ENCODE measurements at regions not wholly inside any gene's neighbourhood (a gene's known extent, or its start where the extent isn't known, plus 50 kb on each side); places are given as distances from the start of the nearest gene placed in this dataset.

DNA sequence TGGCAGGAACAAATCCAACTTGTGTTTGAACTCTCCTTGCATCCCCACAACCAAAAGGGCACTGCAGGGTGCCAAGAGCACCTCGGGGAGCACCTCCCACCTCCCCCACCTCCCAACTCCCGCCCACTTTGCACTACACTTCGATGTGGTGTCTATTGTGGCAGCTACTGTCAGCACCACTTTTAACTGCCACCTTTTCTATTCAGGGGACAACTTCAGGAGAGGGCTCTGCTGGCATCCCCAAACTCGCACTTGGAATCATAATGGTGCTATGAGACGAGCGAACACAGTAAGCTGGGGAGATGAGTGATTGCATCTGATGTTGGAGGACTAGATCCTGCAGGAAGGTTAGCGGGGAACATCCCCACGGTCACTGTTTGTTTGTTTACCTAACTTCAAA is 238.2 kb upstream of the PROX1 start:
- DNase-seq (ENCODE audit: low read depth) (no peak), FAIRE-seq (no peak)
- peaks cover 19% of the 10 kb centered on the region for H3K27me3 Mint-ChIP-seq (ENCODE audit: low read depth, unreplicated experiment)
- no peaks in the 10 kb centered on the region for H3K4me1 Mint-ChIP-seq (ENCODE audit: low read depth, unreplicated experiment)
- H3K9me3 Mint-ChIP-seq (ENCODE audit: unreplicated experiment), result peaks cover 5% of the 10 kb centered on the region
- no peaks in the 10 kb centered on the region for H3K27me3 ChIP-seq (ENCODE audit: insufficient read depth, low read length)
- no peak overlapping the region for H3K9ac ChIP-seq (ENCODE audit: low read length)
- no peak overlapping the region for H3K27ac ChIP-seq (ENCODE audit: low read depth, low read length)
- no peaks in the 10 kb centered on the region for H3K4me1 ChIP-seq (ENCODE audit: insufficient read depth, low read length)
- TF ChIP-seq EZH2 (IDR thresholded peaks at IDR 0.05; ENCODE audit: insufficient read depth, low read length), result no peak
- no peak for TF ChIP-seq CTCF (IDR thresholded peaks at IDR 0.05; ENCODE audit: insufficient read depth, low read depth, low read length)
- no peaks in the 10 kb centered on the region for H3K79me2 ChIP-seq (ENCODE audit: insufficient read depth, low read length)
- H3K4me3 Mint-ChIP-seq (ENCODE audit: unreplicated experiment), result no peak overlapping the region
- no peaks in the 10 kb centered on the region for H3K36me3 ChIP-seq (ENCODE audit: insufficient read depth, low read length)
- no peaks in the 10 kb centered on the region for H4K20me1 ChIP-seq (ENCODE audit: insufficient read depth, low read length)
- H3K4me3 ChIP-seq (ENCODE audit: insufficient read depth, low read depth, low read length), result no peak overlapping the region
- H3K27ac Mint-ChIP-seq (ENCODE audit: unreplicated experiment), result no peak overlapping the region
- H2AFZ ChIP-seq (ENCODE audit: low read depth, low read length), result no peak overlapping the region
- no peak overlapping the region for H3K4me2 ChIP-seq (ENCODE audit: low read length)
- peaks cover 2% of the 10 kb centered on the region for H3K9me3 ChIP-seq (ENCODE audit: insufficient read depth, low read depth, low read length)
- no peaks in the 10 kb centered on the region for H3K36me3 Mint-ChIP-seq (ENCODE audit: low read depth, unreplicated experiment)

DNA sequence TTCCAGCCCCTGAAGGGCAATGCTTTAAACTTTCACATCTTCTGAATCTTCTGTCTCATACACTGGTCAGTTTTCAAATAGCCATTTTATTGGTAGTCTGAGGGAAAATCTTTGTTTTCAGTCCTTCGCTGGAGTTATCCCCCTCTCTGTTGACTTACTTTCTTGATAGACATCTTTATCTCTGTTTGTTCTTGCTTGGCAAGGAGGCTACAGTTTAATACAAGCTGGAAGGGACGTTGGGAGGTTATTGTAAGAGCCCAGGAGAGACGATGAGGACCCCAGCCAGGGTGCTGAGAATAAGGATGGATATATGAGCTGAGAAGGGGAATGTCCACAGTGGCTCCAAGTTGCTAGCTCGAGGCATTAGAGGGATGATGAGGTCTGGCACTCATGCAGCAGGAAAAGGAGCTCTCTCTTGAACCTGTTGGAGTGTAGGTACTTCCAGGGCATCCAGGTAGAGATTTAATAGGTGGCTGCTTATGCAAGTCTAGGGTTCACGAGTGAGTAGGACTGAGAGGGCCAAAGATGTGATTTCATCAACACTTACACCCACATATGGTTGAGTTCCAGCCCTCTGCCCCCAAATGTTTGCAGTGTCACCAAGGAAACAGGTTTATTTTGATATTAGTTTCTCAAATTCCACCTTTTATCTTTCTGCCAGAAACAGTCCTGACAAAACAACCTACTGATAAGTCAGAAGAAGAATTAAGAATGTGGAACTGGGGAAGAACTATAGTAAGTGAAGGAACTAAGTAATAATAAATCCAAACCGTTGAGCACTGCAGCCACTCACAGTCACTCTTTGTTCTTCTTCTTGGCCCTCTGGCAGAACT is 237.3 kb upstream of the PROX1 start:
- no peaks in the 10 kb centered on the region for H4K20me1 ChIP-seq (ENCODE audit: insufficient read depth, low read length)
- no peak overlapping the region for H3K27ac ChIP-seq (ENCODE audit: low read depth, low read length)
- H3K36me3 ChIP-seq (ENCODE audit: insufficient read depth, low read length), result no peaks in the 10 kb centered on the region
- Mint-ChIP-seq H3K9me3 (ENCODE audit: unreplicated experiment) (peaks cover 5% of the 10 kb centered on the region), H3K27me3 (ENCODE audit: low read depth, unreplicated experiment) (peaks cover 21% of the 10 kb centered on the region), H3K4me1 (ENCODE audit: low read depth, unreplicated experiment) (no peaks in the 10 kb centered on the region), H3K4me3 (ENCODE audit: unreplicated experiment) (no peak overlapping the region), H3K27ac (ENCODE audit: unreplicated experiment) (no peak overlapping the region), H3K36me3 (ENCODE audit: low read depth, unreplicated experiment) (no peaks in the 10 kb centered on the region)
- H3K27me3 ChIP-seq (ENCODE audit: insufficient read depth, low read length), result no peaks in the 10 kb centered on the region
- no peak overlapping the region for H3K9ac ChIP-seq (ENCODE audit: low read length)
- H3K4me1 ChIP-seq (ENCODE audit: insufficient read depth, low read length), result no peaks in the 10 kb centered on the region
- TF ChIP-seq CTCF (IDR thresholded peaks at IDR 0.05; ENCODE audit: insufficient read depth, low read depth, low read length), result no peak
- TF ChIP-seq EZH2 (IDR thresholded peaks at IDR 0.05; ENCODE audit: insufficient read depth, low read length), result no peak
- H3K9me3 ChIP-seq (ENCODE audit: insufficient read depth, low read depth, low read length), result peaks cover 2% of the 10 kb centered on the region
- no peak overlapping the region for H3K4me2 ChIP-seq (ENCODE audit: low read length)
- DNase-seq (ENCODE audit: low read depth) (no peak), FAIRE-seq (no peak)
- no peak overlapping the region for H3K4me3 ChIP-seq (ENCODE audit: insufficient read depth, low read depth, low read length)
- H2AFZ ChIP-seq (ENCODE audit: low read depth, low read length), result no peak overlapping the region
- no peaks in the 10 kb centered on the region for H3K79me2 ChIP-seq (ENCODE audit: insufficient read depth, low read length)

DNA sequence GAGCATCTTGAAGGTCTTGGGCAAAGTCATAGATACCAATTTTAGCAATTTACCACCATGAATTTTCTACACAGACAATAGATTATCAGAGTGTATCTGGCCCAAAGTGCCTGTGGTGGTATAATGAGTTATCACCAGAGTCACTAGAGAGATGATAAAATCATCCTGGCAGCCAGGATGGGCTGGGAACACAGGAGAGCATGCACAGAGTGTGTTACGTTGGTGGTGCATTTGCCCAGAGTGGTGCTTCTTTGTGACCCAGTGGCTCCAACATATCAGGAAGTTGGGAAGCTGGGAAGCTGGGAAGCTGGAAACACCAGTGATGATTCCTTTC is 236.7 kb upstream of the PROX1 start:
- Mint-ChIP-seq H3K9me3 (ENCODE audit: unreplicated experiment) (peaks cover 5% of the 10 kb centered on the region), H3K27me3 (ENCODE audit: low read depth, unreplicated experiment) (peaks cover 21% of the 10 kb centered on the region), H3K36me3 (ENCODE audit: low read depth, unreplicated experiment) (no peaks in the 10 kb centered on the region), H3K27ac (ENCODE audit: unreplicated experiment) (no peak overlapping the region), H3K4me1 (ENCODE audit: low read depth, unreplicated experiment) (no peaks in the 10 kb centered on the region), H3K4me3 (ENCODE audit: unreplicated experiment) (no peak overlapping the region)
- Histone ChIP-seq H3K9ac (ENCODE audit: low read length) (no peak overlapping the region), H3K27me3 (ENCODE audit: insufficient read depth, low read length) (no peaks in the 10 kb centered on the region), H3K27ac (ENCODE audit: low read depth, low read length) (no peak overlapping the region), H3K4me2 (ENCODE audit: low read length) (no peak overlapping the region), H3K4me1 (ENCODE audit: insufficient read depth, low read length) (no peaks in the 10 kb centered on the region), H3K36me3 (ENCODE audit: insufficient read depth, low read length) (no peaks in the 10 kb centered on the region), H3K4me3 (ENCODE audit: insufficient read depth, low read depth, low read length) (no peak overlapping the region), H3K9me3 (ENCODE audit: insufficient read depth, low read depth, low read length) (peaks cover 2% of the 10 kb centered on the region), H3K79me2 (ENCODE audit: insufficient read depth, low read length) (no peaks in the 10 kb centered on the region), H2AFZ (ENCODE audit: low read depth, low read length) (no peak overlapping the region), H4K20me1 (ENCODE audit: insufficient read depth, low read length) (no peaks in the 10 kb centered on the region)
- DNase-seq (ENCODE audit: low read depth) (no peak), FAIRE-seq (no peak)
- TF ChIP-seq CTCF (IDR thresholded peaks at IDR 0.05; ENCODE audit: insufficient read depth, low read depth, low read length), result no peak
- TF ChIP-seq EZH2 (IDR thresholded peaks at IDR 0.05; ENCODE audit: insufficient read depth, low read length), result no peak
